Thyroid gland (tissue), 4 donors: ENCODE measurements at regions not wholly inside any gene's neighbourhood (a gene's known extent, or its start where the extent isn't known, plus 50 kb on each side); places are given as distances from the start of the nearest gene placed in this dataset.

Source experiments
- CTCF ChIP-seq, 6 experiments: fragments of 200-600 bp in 3 of 6; fragments of 450-650 bp in 3 of 6; sonication (generic) in 3 of 6; IDR thresholded peaks; one replicate each; pipeline ENCODE4 v1.5.1; 2016 to 2019; ENCODE audit warnings: antibody characterized with exemption in 6 of 6, mild to moderate bottlenecking in 2 of 6, inconsistent platforms in 1 of 6, moderate library complexity in 1 of 6
- POLR2A ChIP-seq, 2 donors: fragments of 450-650 bp; IDR thresholded peaks; one replicate each; pipeline ENCODE4 v1.6.1; 2017; ENCODE audit warnings: antibody characterized with exemption in 2 of 2, mild to moderate bottlenecking in 2 of 2, moderate library complexity in 1 of 2

GRCh38 chr16:6846452-6846851 lies 486.2 kb upstream of the RBFOX1 start:
- TF ChIP-seq CTCF (IDR thresholded peaks at IDR 0.05): no peak
- no peak for TF ChIP-seq POLR2A (IDR thresholded peaks at IDR 0.05)
